Lower leg skin (tissue), 3 donors: ENCODE measurements at regions not wholly inside any gene's neighbourhood (a gene's known extent, or its start where the extent isn't known, plus 50 kb on each side); places are given as distances from the start of the nearest gene placed in this dataset.

ENCODE experiments used
- CTCF ChIP-seq, 3 donors: fragments of 450-650 bp; IDR thresholded peaks; one replicate each; pipeline ENCODE4 v1.5.1; 2016; ENCODE audit warnings: antibody characterized with exemption in 3 of 3, mild to moderate bottlenecking in 3 of 3, moderate library complexity in 2 of 3
- POLR2A ChIP-seq, 2 donors: fragments of 450-650 bp; IDR thresholded peaks; one replicate each; pipeline ENCODE4 v1.6.1; 2016 to 2017; ENCODE audit warnings: antibody characterized with exemption in 2 of 2, mild to moderate bottlenecking in 1 of 2, moderate library complexity in 1 of 2

GRCh38 chr9:89975630-89976029 is 370.8 kb downstream of the GADD45G start:
- TF ChIP-seq CTCF (IDR thresholded peaks at IDR 0.05): no peak
- TF ChIP-seq POLR2A (IDR thresholded peaks at IDR 0.05): no peak
